Fibroblast of lung (primary cell): ENCODE measurements at regions not wholly inside any gene's neighbourhood (a gene's known extent, or its start where the extent isn't known, plus 50 kb on each side); places are given as distances from the start of the nearest gene placed in this dataset.

Experiments used
- DNase-seq, 2 donors: peaks; one replicate each; pipeline versions ENCODE4 v3.0.0 to v3.0.0-alpha.2; 2010; ENCODE audit warnings: low read depth in 2 of 2
- H2AFZ ChIP-seq: 2 replicates; pipeline ENCODE4 v1.5.1; 2012; ENCODE audit warnings: low read length, control low read depth, inconsistent platforms
- H3K27ac ChIP-seq: 2 replicates; pipeline ENCODE4 v1.5.1; 2011; ENCODE audit warnings: low read length, control low read depth; ENCODE audit not compliant: insufficient read depth
- H3K27me3 ChIP-seq: 2 replicates; pipeline ENCODE4 v1.5.1; 2011; ENCODE audit warnings: mild to moderate bottlenecking, low read length; ENCODE audit not compliant: control insufficient read depth, insufficient read depth
- H3K36me3 ChIP-seq: 2 replicates; pipeline ENCODE4 v1.5.1; 2011; ENCODE audit warnings: low read length; ENCODE audit not compliant: control insufficient read depth, insufficient read depth
- H3K4me1 ChIP-seq: 2 replicates; pipeline ENCODE4 v1.5.1; 2011; ENCODE audit warnings: low read length; ENCODE audit not compliant: control insufficient read depth, insufficient read depth; ENCODE audit errors: extremely low read depth
- H3K4me2 ChIP-seq: 2 replicates; pipeline ENCODE4 v1.5.1; 2011; ENCODE audit warnings: low read length, control low read depth; ENCODE audit not compliant: insufficient read depth; ENCODE audit errors: extremely low read depth
- H3K4me3 ChIP-seq, 4 experiments: fragments of 200-600 bp in 1 of 4; sonication (generic) in 1 of 4; replicated peaks in 1 of 4; 2 replicates each; pipeline ENCODE4 v1.5.1; 2011 to 2016; ENCODE audit warnings: low read length in 4 of 4, low read depth in 3 of 4, mild to moderate bottlenecking in 3 of 4, control low read depth in 2 of 4, inconsistent platforms in 1 of 4, mixed read lengths in 1 of 4; ENCODE audit not compliant: insufficient read depth in 1 of 4; ENCODE audit errors: control extremely low read depth in 1 of 4
- H3K79me2 ChIP-seq: 2 replicates; pipeline ENCODE4 v1.5.1; 2012; ENCODE audit warnings: mild to moderate bottlenecking, low read length, inconsistent platforms; ENCODE audit not compliant: control insufficient read depth, insufficient read depth
- H3K9ac ChIP-seq: 2 replicates; pipeline ENCODE4 v1.5.1; 2011; ENCODE audit warnings: mild to moderate bottlenecking, low read length, control low read depth; ENCODE audit not compliant: insufficient read depth
- H3K9me3 ChIP-seq: 2 replicates; pipeline ENCODE4 v1.5.1; 2012; ENCODE audit warnings: low read depth, low read length; ENCODE audit not compliant: control insufficient read depth, insufficient read depth
- H4K20me1 ChIP-seq: 2 replicates; pipeline ENCODE4 v1.5.1; 2011; ENCODE audit warnings: low read length; ENCODE audit not compliant: control insufficient read depth, insufficient read depth; ENCODE audit errors: extremely low read depth
- EZH2 ChIP-seq: IDR thresholded peaks from 2 replicates; pipeline ENCODE4 v1.5.1; 2012; ENCODE audit warnings: low read length, control low read depth, mild to moderate bottlenecking; ENCODE audit errors: missing control alignments
- TF ChIP-seq, protein P1 (sequence below), 2 donors: IDR thresholded peaks in 1 of 2; conservative IDR thresholded peaks in 1 of 2; 1 replicate in 1 of 2; 2 replicates in 1 of 2; pipeline ENCODE4 v1.5.1; 2011 to 2012; ENCODE audit warnings: low read length in 2 of 2, control low read depth in 1 of 2, inconsistent platforms in 1 of 2, low read depth in 1 of 2, mild to moderate bottlenecking in 1 of 2

- no peaks in the 10 kb centered on the region for H3K4me1 ChIP-seq
Measured at GRCh38 chr4:152014280-152014679, 253.5 kb upstream of the GATB start.

GRCh38 chr4:152011469-152011868, 250.7 kb upstream of the GATB start:
- TF ChIP-seq EZH2 = no peak
- TF ChIP-seq, protein P1, sequence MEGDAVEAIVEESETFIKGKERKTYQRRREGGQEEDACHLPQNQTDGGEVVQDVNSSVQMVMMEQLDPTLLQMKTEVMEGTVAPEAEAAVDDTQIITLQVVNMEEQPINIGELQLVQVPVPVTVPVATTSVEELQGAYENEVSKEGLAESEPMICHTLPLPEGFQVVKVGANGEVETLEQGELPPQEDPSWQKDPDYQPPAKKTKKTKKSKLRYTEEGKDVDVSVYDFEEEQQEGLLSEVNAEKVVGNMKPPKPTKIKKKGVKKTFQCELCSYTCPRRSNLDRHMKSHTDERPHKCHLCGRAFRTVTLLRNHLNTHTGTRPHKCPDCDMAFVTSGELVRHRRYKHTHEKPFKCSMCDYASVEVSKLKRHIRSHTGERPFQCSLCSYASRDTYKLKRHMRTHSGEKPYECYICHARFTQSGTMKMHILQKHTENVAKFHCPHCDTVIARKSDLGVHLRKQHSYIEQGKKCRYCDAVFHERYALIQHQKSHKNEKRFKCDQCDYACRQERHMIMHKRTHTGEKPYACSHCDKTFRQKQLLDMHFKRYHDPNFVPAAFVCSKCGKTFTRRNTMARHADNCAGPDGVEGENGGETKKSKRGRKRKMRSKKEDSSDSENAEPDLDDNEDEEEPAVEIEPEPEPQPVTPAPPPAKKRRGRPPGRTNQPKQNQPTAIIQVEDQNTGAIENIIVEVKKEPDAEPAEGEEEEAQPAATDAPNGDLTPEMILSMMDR (conservative IDR thresholded peaks at IDR 0.05 in 1 of 2, IDR thresholded peaks at IDR 0.05 in 1 of 2; ENCODE audit: low read depth in 1 of 2, low read length in 2 of 2) = no peak
- Histone ChIP-seq H3K9ac (no peak overlapping the region), H3K4me2 (no peak overlapping the region), H4K20me1 (no peaks in the 10 kb centered on the region), H3K27ac (no peak overlapping the region), H2AFZ (no peak overlapping the region), H3K36me3 (no peaks in the 10 kb centered on the region), H3K4me1 (no peaks in the 10 kb centered on the region), H3K9me3 (no peaks in the 10 kb centered on the region), H3K4me3 (no peak overlapping the region), H3K27me3 (peaks cover 3% of the 10 kb centered on the region), H3K79me2 (no peaks in the 10 kb centered on the region)
- DNase-seq = no peak

More at GRCh38 chr4:152014280-152014679, 253.5 kb upstream of the GATB start:
- Histone ChIP-seq H3K4me3 (no peak overlapping the region), H3K9ac (no peak overlapping the region), H2AFZ (no peak overlapping the region), H3K9me3 (no peaks in the 10 kb centered on the region), H3K27me3 (peaks cover 3% of the 10 kb centered on the region), H3K36me3 (no peaks in the 10 kb centered on the region), H4K20me1 (no peaks in the 10 kb centered on the region), H3K27ac (no peak overlapping the region), H3K79me2 (no peaks in the 10 kb centered on the region), H3K4me2 (no peak overlapping the region)
- TF ChIP-seq, protein P1 (conservative IDR thresholded peaks at IDR 0.05 in 1 of 2, IDR thresholded peaks at IDR 0.05 in 1 of 2; ENCODE audit: low read depth in 1 of 2, low read length in 2 of 2) = no peak
- TF ChIP-seq EZH2 = no peak
- no peak for DNase-seq

GRCh38 chr4:152010710-152011079, 249.9 kb upstream of the GATB start:
- no peak for DNase-seq
- H4K20me1 ChIP-seq = no peaks in the 10 kb centered on the region
- TF ChIP-seq EZH2 = no peak
- TF ChIP-seq, protein P1 (conservative IDR thresholded peaks at IDR 0.05 in 1 of 2, IDR thresholded peaks at IDR 0.05 in 1 of 2; ENCODE audit: low read depth in 1 of 2, low read length in 2 of 2) = no peak
- H3K4me1 ChIP-seq = no peaks in the 10 kb centered on the region
- no peak overlapping the region for H2AFZ ChIP-seq
- H3K36me3 ChIP-seq = no peaks in the 10 kb centered on the region
- no peak overlapping the region for H3K4me2 ChIP-seq
- no peaks in the 10 kb centered on the region for H3K79me2 ChIP-seq
- H3K4me3 ChIP-seq = no peak overlapping the region
- no peak overlapping the region for H3K9ac ChIP-seq
- no peaks in the 10 kb centered on the region for H3K9me3 ChIP-seq
- no peak overlapping the region for H3K27ac ChIP-seq
- H3K27me3 ChIP-seq = peaks cover 3% of the 10 kb centered on the region
